KBM-7 (cell line): ENCODE measurements at regions not wholly inside any gene's neighbourhood (a gene's known extent, or its start where the extent isn't known, plus 50 kb on each side); places are given as distances from the start of the nearest gene placed in this dataset.
"Not testable (repeated sequence)": the region's sequence is repeated elsewhere in the genome, so short reads cannot be mapped to it uniquely, and the experiment has no call there.

Source experiments
- DNase-seq: peaks from one replicate; pipeline ENCODE4 v3.0.0-alpha.2; 2015
- in situ Hi-C: fragments of 300-500 bp; cut with MboI; formaldehyde crosslinking; loops from 2 replicates; pipeline ENCODE4 v1.14.3; 2020; ENCODE audit warnings: low sequenced_read_pairs, low pct_unique_long_range_greater_than_20kb, mixed read lengths

- in situ Hi-C loops = loop anchor here (25.0 kb wide), 1 partner anchor 219 kb away; no protein-coding TSS in a partner anchor
- not testable (repeated sequence) for DNase-seq
Observed at GRCh38 chr12:14242825-14243224, 122.7 kb upstream of the ATF7IP start.

DNA sequence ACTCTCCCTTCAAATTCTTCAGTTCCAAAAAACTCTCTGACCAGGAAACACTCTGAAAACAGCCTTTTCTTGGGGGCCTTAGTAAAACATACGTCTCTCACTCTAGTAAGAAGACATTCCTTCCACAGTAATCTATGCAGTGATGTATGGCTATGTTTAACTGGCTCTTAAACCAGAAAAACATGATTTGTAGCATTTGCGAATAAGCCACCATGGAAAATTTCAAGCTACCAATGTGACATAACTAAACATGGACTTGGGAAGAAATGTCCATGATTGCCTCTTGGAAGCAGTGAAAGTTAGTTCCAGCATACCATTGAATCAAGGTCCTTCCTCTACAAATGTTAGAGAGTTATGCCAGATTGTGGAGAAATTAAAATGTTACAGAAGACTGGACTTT lies 121.5 kb upstream of the ATF7IP start:
- no peak for DNase-seq
- in situ Hi-C loops = loop anchor here (25.0 kb wide), 1 partner anchor 218 kb away; no protein-coding TSS in a partner anchor

- in situ Hi-C loops = loop anchor here (25.0 kb wide), 1 partner anchor 217 kb away; no protein-coding TSS in a partner anchor
- peak; percentile 61 for DNase-seq
Observed at GRCh38 chr12:14244876-14245669, 120.4 kb upstream of the ATF7IP start.

GRCh38 chr12:14247166-14247565 lies 118.3 kb upstream of the ATF7IP start:
- in situ Hi-C loops = loop anchor here (25.0 kb wide), 1 partner anchor 215 kb away; no protein-coding TSS in a partner anchor
- DNase-seq = no peak

DNA sequence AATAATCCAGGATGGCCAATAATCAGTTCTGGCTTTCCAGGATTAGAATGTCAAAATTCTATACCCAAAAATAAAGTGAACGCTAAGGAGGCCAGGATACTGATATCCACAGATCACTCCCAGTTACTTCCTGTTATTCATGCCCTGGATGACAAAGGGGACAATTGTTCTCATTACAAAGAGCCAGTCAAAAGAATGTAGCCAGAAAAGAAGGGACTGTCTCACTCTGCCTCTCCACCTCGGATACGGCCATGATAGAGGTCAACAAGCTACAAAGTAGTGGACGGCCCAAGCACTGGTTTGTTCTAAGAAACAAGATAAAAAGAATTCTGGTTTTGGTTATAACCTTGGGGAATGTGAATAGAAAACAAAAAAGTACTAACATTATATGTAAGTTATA lies 116.1 kb upstream of the ATF7IP start:
- in situ Hi-C loops = loop anchor here (25.0 kb wide), 1 partner anchor 213 kb away; no protein-coding TSS in a partner anchor
- DNase-seq = peak; percentile 43

GRCh38 chr12:14252697-14253096 lies 112.8 kb upstream of the ATF7IP start:
- in situ Hi-C loops = no loop called here
- DNase-seq = no peak

- in situ Hi-C loops = no loop called here
- DNase-seq = no peak
Observed at GRCh38 chr12:14253496-14253895, 112.0 kb upstream of the ATF7IP start.

- DNase-seq = no peak
- in situ Hi-C loops = no loop called here
Observed at GRCh38 chr12:14254781-14255180, 110.7 kb upstream of the ATF7IP start.

DNA sequence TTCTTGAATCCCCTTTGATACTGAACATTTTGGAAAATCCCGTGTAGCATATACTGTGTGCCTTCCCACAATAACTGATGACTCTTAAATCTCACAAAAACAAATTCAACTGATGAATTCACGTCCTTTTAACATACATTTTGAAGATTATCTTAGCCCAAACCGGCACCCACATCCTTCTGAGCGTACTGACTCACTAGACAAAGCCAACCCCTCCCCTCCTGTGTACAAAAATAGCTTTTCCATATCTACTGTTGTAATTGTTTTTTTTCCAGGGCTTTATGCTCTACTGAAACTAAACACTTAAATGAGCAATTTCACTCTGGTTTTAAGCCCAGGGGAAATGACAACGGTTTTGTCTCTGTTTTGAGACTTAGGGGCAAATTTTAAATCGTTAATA lies 109.4 kb upstream of the ATF7IP start:
- in situ Hi-C loops = no loop called here
- peak; percentile 44 for DNase-seq

- peak; percentile 85 for DNase-seq
- in situ Hi-C loops = no loop called here
Observed at GRCh38 chr12:14256555-14257169, 108.8 kb upstream of the ATF7IP start.

- no peak for DNase-seq
Observed at GRCh38 chr12:14257303-14257733, 108.2 kb upstream of the ATF7IP start.

GRCh38 chr12:14257734-14258574 lies 107.5 kb upstream of the ATF7IP start:
- DNase-seq = peak; percentile 100
- in situ Hi-C loops = no loop called here

More at GRCh38 chr12:14257303-14257733, 108.2 kb upstream of the ATF7IP start:
- in situ Hi-C loops = no loop called here

DNA sequence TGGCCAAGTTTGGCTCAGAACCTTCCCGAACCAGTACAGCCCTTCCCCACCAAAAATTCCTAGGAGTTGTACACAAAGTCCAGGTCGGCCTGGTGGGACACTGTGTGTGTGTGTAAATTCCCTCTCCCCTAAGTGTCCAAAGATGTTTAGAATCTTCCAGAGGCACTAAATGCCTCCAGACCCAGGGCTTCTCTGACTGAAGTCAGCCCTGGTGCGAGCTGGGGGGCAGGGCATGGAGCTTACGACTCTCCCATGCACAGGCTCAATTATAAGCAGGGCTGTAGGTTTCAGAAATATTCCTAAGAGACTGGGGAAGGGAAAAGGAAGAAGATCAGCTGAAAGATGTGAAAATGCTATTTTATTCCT lies 106.9 kb upstream of the ATF7IP start:
- in situ Hi-C loops = no loop called here
- DNase-seq = no peak

- no peak for DNase-seq
Observed at GRCh38 chr12:14259481-14260010, 105.9 kb upstream of the ATF7IP start.

DNA sequence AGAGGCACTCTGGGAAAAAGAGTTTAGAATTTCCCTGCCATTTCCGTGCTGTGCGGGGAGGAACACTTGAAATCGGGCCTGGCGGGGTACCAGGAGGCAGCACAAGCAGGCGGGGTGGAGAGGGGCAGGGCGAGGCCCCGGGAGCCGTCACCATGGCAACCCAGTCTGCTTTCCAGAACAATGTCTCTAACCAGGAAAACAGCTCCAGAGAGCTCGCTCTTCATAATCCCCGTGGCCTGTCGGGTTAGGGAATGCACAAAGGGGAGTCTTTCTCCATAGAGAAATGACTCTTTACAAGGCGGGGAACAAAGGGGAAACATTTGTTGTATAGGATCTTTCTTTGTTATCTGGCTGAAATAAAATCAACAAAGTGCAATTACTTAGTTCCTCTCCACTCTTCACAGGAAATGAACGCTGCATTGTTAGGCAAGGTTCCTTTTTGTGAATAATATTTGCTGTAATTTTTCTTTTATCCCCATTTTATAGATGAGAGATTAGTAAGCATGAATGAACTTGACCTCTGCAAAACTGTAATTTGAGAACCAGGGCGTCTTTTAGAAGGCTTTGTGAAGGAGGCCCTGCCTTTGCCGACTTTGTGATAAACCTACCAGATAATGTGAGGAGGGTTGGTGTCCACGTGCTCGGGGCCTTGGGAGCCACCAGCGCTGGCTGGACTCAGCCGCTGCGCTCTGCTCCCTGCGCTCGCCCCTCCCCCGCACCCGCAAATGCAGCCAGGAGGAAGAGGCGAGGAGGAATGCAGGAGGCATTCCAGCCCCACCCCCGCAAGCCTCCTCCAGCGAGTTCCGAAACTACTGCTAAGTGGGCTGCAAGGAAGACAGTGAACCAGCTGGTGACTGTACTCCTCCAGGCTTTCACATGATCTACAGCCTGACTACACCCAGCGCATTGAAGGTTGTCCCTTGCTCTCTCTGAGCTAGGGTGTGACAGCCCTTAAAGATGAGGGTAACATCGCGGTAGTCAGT lies 105.2 kb upstream of the ATF7IP start:
- DNase-seq = peak; percentile 93
- in situ Hi-C loops = no loop called here

More at GRCh38 chr12:14259481-14260010, 105.9 kb upstream of the ATF7IP start:
- in situ Hi-C loops = no loop called here

DNA sequence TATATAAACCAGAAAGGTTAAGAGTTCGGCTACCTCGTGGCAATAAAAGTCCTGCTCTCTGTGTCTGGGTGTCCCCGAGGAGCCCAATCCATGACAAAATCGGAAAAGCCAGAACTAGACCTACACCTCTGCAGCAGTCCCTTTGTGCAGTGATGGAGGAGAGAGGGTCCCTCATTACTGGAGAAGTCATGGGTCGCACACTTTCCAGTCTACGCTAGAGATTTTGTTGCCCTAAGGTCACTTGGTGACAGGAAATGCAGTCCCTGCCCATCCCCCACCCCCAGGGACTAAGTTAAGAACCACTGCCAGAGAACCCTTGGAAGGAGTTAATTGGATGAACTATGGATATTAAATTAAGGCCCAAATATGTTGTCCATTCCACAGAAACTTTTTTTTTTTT lies 104.4 kb upstream of the ATF7IP start:
- DNase-seq = no peak
- in situ Hi-C loops = no loop called here

DNA sequence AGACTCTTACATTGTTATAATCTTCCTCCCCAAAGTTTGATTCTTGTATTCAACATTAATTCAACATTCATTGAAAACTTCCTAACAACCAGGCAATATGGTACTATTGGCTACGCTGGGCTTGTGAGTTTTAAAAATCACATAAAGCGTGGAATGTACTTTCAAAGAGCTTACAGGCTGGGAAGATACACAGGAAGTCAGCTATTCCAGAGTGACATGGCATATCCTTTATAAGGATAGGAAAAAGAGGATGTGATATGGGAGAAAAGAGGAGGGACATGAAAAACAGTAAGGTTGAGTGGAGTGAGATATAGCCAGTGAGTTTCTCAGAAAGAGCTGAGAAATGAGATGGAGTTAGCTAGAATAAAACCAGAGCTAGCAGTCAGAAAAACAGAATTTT lies 103.6 kb upstream of the ATF7IP start:
- in situ Hi-C loops = no loop called here
- DNase-seq = no peak
